ENCODE measurements at regions not wholly inside any gene's neighbourhood (a gene's known extent, or its start where the extent isn't known, plus 50 kb on each side); places are given as distances from the start of the nearest gene placed in this dataset.

- TF ChIP-seq CTCF (conservative IDR thresholded peaks at IDR 0.05) (no peak), ZFX (IDR thresholded peaks at IDR 0.05) (no peak)
Measured at GRCh38 chr18:47413327-47413726, 161.9 kb upstream of the SKOR2 start.
